ENCODE measurements at regions not wholly inside any gene's neighbourhood (a gene's known extent, or its start where the extent isn't known, plus 50 kb on each side); places are given as distances from the start of the nearest gene placed in this dataset.

- TF ChIP-seq MAX (IDR thresholded peaks at IDR 0.05) (no peak), TBP (IDR thresholded peaks at IDR 0.05; ENCODE audit: low read depth, low read length) (no peak), HDAC6 (IDR thresholded peaks at IDR 0.05; ENCODE audit: low read depth, low read length) (no peak)
Observed at GRCh38 chr10:55224007-55224781, 423.2 kb upstream of the PCDH15 start (continued).

Data from H1 (cell line).